Activated CD4-positive, alpha-beta T cell treated with anti-CD3 and anti-CD28 coated beads for 36 hours (primary cell): ENCODE measurements at regions not wholly inside any gene's neighbourhood (a gene's known extent, or its start where the extent isn't known, plus 50 kb on each side); places are given as distances from the start of the nearest gene placed in this dataset.

Experiments used
- ATAC-seq: fragments of 200-7000 bp; cut with Tn5 transposase; one replicate; pipeline ENCODE4 v1.10.0; 2021; ENCODE audit warnings: mild to moderate bottlenecking, moderate library complexity
- CTCF ChIA-PET: fragments of 350-600 bp; sonication (Branson Sonifier 250); formaldehyde crosslinking; loops from one replicate; lab custom pipeline; 2021; ENCODE audit warnings: antibody characterized with exemption; lab: Charles Lee
- POLR2A ChIA-PET: fragments of 350-600 bp; sonication (Branson Sonifier 250); formaldehyde crosslinking; loops from one replicate; lab custom pipeline; 2021; ENCODE audit warnings: antibody characterized with exemption, inconsistent platforms; lab: Charles Lee
- DNase-seq: peaks from one replicate; pipeline ENCODE4 v3.0.0-alpha.2; 2020
- H3K27ac Mint-ChIP-seq: one replicate; pipeline ENCODE4 v1.8.0; 2021; ENCODE audit warnings: mixed read lengths
- H3K27me3 Mint-ChIP-seq: one replicate; pipeline ENCODE4 v1.8.0; 2021; ENCODE audit warnings: mixed read lengths
- H3K36me3 Mint-ChIP-seq: one replicate; pipeline ENCODE4 v1.8.0; 2021; ENCODE audit warnings: low read depth, mixed read lengths
- H3K4me1 Mint-ChIP-seq: one replicate; pipeline ENCODE4 v1.8.0; 2021; ENCODE audit warnings: mixed read lengths
- H3K4me3 Mint-ChIP-seq: one replicate; pipeline ENCODE4 v1.8.0; 2021; ENCODE audit warnings: mild to moderate bottlenecking, moderate library complexity, mixed read lengths
- H3K9me3 Mint-ChIP-seq: one replicate; pipeline ENCODE4 v1.8.0; 2021; ENCODE audit warnings: low read depth, mixed read lengths
- intact Hi-C, 2 experiments: fragments of 100-400 bp; cut with DNase I in 1 of 2; cut with micrococcal nuclease in 1 of 2; formaldehyde crosslinking; loops; one replicate each; pipeline versions ENCODE4 v1.14.2 to v1.15.1; 2022 to 2024; cut with DNase I, micrococcal nuclease

DNA sequence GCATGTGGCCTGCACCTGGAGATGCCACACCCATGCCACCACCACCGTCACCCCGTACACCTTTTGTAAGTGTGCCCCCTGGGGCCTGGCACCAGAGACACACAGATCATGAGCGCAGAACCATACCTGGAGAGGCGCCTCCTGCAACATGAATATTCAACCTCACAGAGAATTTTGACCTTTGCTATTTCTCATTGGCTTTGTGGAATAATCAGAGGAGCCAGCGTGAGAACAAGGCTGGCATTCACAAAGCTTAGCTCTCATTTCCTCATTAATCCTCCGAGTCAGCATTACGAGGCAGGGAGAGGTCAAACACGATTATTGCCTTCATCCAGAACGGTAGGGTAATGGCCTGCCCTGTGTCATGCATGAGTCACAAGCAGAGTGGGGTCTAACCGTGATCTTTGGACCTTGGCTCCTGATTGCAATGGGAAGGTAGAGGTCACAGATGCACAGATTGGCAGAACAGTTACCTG, 73.0 kb upstream of the POMGNT2 start:
- ChIA-PET POLR2A (no interaction called here), CTCF (no interaction called here)
- H3K27me3 Mint-ChIP-seq = no peaks in the 10 kb centered on the region
- intact Hi-C loops = no loop called here
- DNase-seq (no peak), ATAC-seq (no peak)
- H3K27ac Mint-ChIP-seq = peak overlapping the region; percentile 5
- no peak overlapping the region for H3K4me3 Mint-ChIP-seq
- peaks cover 6% of the 10 kb centered on the region for H3K9me3 Mint-ChIP-seq
- peaks cover 53% of the 10 kb centered on the region for H3K4me1 Mint-ChIP-seq
- peaks cover 2% of the 10 kb centered on the region for H3K36me3 Mint-ChIP-seq

DNA sequence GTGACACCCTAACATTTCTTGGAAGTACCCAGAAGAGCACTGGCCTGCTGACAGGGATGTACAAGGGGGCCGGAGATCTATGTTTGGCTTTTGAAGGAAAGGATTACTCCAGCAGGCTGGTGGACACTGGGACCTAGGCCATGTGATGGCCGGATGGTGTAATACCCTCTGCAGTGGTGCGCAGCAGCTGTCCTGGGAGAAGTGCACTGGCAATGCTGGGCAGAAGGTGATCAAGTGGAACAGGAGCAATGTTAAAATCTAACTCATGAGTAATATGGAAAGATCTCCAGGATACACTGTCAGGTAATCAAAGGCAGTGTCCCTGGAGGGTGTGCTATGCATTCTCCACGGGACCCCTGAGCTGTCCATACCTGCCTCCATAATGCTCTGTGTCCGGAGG, 71.2 kb upstream of the POMGNT2 start:
- H3K4me1 Mint-ChIP-seq = peaks cover 43% of the 10 kb centered on the region
- intact Hi-C loops = no loop called here
- no peak overlapping the region for H3K4me3 Mint-ChIP-seq
- ChIA-PET CTCF (interaction anchor here (1.5 kb wide), 1 partner anchor 14 kb away, joined by 4 read pairs; no protein-coding TSS in a partner anchor), POLR2A (no interaction called here)
- peaks cover 9% of the 10 kb centered on the region for H3K36me3 Mint-ChIP-seq
- H3K9me3 Mint-ChIP-seq = peaks cover 16% of the 10 kb centered on the region
- DNase-seq (no peak), ATAC-seq (no peak)
- no peak overlapping the region for H3K27ac Mint-ChIP-seq
- H3K27me3 Mint-ChIP-seq = no peaks in the 10 kb centered on the region

- no peaks in the 10 kb centered on the region for H3K27me3 Mint-ChIP-seq
- H3K36me3 Mint-ChIP-seq = peaks cover 9% of the 10 kb centered on the region
- DNase-seq = no peak
- CTCF ChIA-PET = interaction anchor here (0.6 to 1.5 kb wide), 4 partner anchors 14 to 368 kb away, joined by 3 to 4 read pairs (median 3); no protein-coding TSS in a partner anchor
- POLR2A ChIA-PET = no interaction called here
- H3K4me1 Mint-ChIP-seq = peaks cover 41% of the 10 kb centered on the region
- ATAC-seq = no peak
- H3K4me3 Mint-ChIP-seq = no peak overlapping the region
- peaks cover 16% of the 10 kb centered on the region for H3K9me3 Mint-ChIP-seq
- H3K27ac Mint-ChIP-seq = no peak overlapping the region
- intact Hi-C loops = no loop called here
Measured at GRCh38 chr3:43176666-43177065, 70.8 kb upstream of the POMGNT2 start.

- ATAC-seq (no peak), DNase-seq (no peak)
- H3K27me3 Mint-ChIP-seq = no peaks in the 10 kb centered on the region
- ChIA-PET CTCF (interaction anchor here (0.8 to 2.2 kb wide), 2 partner anchors 10 to 13 kb away, joined by 3 to 14 read pairs; no protein-coding TSS in a partner anchor), POLR2A (no interaction called here)
- no peak overlapping the region for H3K27ac Mint-ChIP-seq
- peaks cover 30% of the 10 kb centered on the region for H3K4me1 Mint-ChIP-seq
- H3K4me3 Mint-ChIP-seq = no peak overlapping the region
- intact Hi-C loops = no loop called here
- peaks cover 9% of the 10 kb centered on the region for H3K36me3 Mint-ChIP-seq
- H3K9me3 Mint-ChIP-seq = peaks cover 16% of the 10 kb centered on the region
Measured at GRCh38 chr3:43175541-43175940, 69.7 kb upstream of the POMGNT2 start.

- POLR2A ChIA-PET = no interaction called here
- no peak for ATAC-seq
- CTCF ChIA-PET = interaction anchor here (2.2 kb wide), 1 partner anchor 11 kb away, joined by 14 read pairs; no protein-coding TSS in a partner anchor
Measured at GRCh38 chr3:43173949-43174348, 68.1 kb upstream of the POMGNT2 start.

DNA sequence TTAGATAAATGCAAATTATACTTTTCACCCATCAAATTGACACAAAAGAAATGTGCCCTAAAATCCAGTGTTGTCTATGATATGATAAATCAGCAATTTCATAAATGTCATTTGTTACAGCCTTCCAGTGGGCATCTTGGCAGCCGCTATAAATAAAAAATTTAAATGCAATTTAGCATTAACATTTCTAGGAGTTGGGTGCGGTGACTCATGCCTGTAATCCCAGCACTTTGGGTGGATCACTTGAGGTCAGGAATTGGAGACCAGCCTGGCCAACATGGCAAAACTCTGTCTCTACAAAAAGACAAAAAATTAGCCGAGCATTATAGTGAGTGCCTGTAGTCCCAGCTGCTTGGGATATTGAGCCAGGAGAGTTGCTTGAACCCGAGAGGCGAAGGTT, 65.9 kb upstream of the POMGNT2 start:
- no peak for DNase-seq
- Mint-ChIP-seq H3K4me1 (peaks cover 3% of the 10 kb centered on the region), H3K4me3 (no peak overlapping the region), H3K36me3 (peaks cover 12% of the 10 kb centered on the region), H3K9me3 (peaks cover 18% of the 10 kb centered on the region), H3K27ac (no peak overlapping the region), H3K27me3 (no peaks in the 10 kb centered on the region)
- ChIA-PET POLR2A (interaction anchor here (0.6 kb wide), 1 partner anchor 193 kb away, joined by 4 read pairs; no protein-coding TSS in a partner anchor), CTCF (interaction anchor here (0.6 to 1.0 kb wide), 2 partner anchors 10 to 13 kb away, joined by 3 read pairs; no protein-coding TSS in a partner anchor)
- no peak for ATAC-seq
- intact Hi-C loops = no loop called here

More at GRCh38 chr3:43173949-43174348, 68.1 kb upstream of the POMGNT2 start:
- Mint-ChIP-seq H3K4me1 (peaks cover 14% of the 10 kb centered on the region), H3K36me3 (peaks cover 9% of the 10 kb centered on the region), H3K27me3 (no peaks in the 10 kb centered on the region), H3K9me3 (peaks cover 16% of the 10 kb centered on the region), H3K4me3 (no peak overlapping the region), H3K27ac (no peak overlapping the region)
- intact Hi-C loops = no loop called here
- DNase-seq = no peak

DNA sequence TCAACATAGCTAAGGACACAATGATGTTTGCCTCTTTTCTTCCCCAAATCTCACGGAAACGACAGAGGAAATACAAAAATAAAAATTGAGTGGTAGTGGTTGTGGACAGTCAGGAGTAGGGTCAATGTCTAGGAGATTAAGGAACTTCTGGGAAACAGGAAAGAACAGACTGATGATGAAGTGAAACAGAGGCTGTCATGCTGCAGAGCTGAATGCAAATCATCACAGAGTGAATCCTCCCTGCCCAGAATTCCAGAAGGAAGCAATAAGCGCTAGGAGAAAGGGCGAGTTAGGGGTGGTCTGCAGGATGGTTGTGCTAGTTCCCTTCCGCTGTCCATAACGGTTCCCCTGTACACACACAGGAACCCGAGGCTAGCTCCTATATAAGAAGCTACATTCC, 64.7 kb upstream of the POMGNT2 start:
- intact Hi-C loops = no loop called here
- no peak overlapping the region for H3K27ac Mint-ChIP-seq
- DNase-seq (no peak), ATAC-seq (no peak)
- peaks cover 29% of the 10 kb centered on the region for H3K9me3 Mint-ChIP-seq
- peaks cover 19% of the 10 kb centered on the region for H3K36me3 Mint-ChIP-seq
- no peak overlapping the region for H3K4me3 Mint-ChIP-seq
- CTCF ChIA-PET = interaction anchor here (1.0 kb wide), 1 partner anchor 9 kb away, joined by 3 read pairs; no protein-coding TSS in a partner anchor
- H3K4me1 Mint-ChIP-seq = no peaks in the 10 kb centered on the region
- POLR2A ChIA-PET = no interaction called here
- H3K27me3 Mint-ChIP-seq = no peaks in the 10 kb centered on the region

GRCh38 chr3:43169987-43170386, 64.1 kb upstream of the POMGNT2 start:
- Mint-ChIP-seq H3K36me3 (peaks cover 19% of the 10 kb centered on the region), H3K9me3 (peaks cover 29% of the 10 kb centered on the region), H3K4me3 (no peak overlapping the region), H3K4me1 (no peaks in the 10 kb centered on the region), H3K27me3 (no peaks in the 10 kb centered on the region), H3K27ac (no peak overlapping the region)
- ATAC-seq (no peak), DNase-seq (no peak)
- intact Hi-C loops = no loop called here
- ChIA-PET CTCF (no interaction called here), POLR2A (no interaction called here)

GRCh38 chr3:43166406-43166805, 60.5 kb upstream of the POMGNT2 start:
- H3K36me3 Mint-ChIP-seq = peaks cover 10% of the 10 kb centered on the region
- peaks cover 20% of the 10 kb centered on the region for H3K4me1 Mint-ChIP-seq
- intact Hi-C loops = no loop called here
- H3K27ac Mint-ChIP-seq = no peak overlapping the region
- no peak overlapping the region for H3K4me3 Mint-ChIP-seq
- no peaks in the 10 kb centered on the region for H3K27me3 Mint-ChIP-seq
- ChIA-PET POLR2A (no interaction called here), CTCF (interaction anchor here (2.2 kb wide), 1 partner anchor 10 kb away, joined by 7 read pairs; no protein-coding TSS in a partner anchor)
- no peak for ATAC-seq
- no peak for DNase-seq
- peaks cover 13% of the 10 kb centered on the region for H3K9me3 Mint-ChIP-seq

GRCh38 chr3:43165786-43166185, 59.9 kb upstream of the POMGNT2 start:
- CTCF ChIA-PET = interaction anchor here (2.2 kb wide), 1 partner anchor 10 kb away, joined by 7 read pairs; no protein-coding TSS in a partner anchor
- ATAC-seq (no peak), DNase-seq (no peak)
- H3K4me3 Mint-ChIP-seq = no peak overlapping the region
- H3K9me3 Mint-ChIP-seq = peaks cover 13% of the 10 kb centered on the region
- H3K27me3 Mint-ChIP-seq = no peaks in the 10 kb centered on the region
- intact Hi-C loops = no loop called here
- H3K27ac Mint-ChIP-seq = no peak overlapping the region
- H3K4me1 Mint-ChIP-seq = peaks cover 20% of the 10 kb centered on the region
- H3K36me3 Mint-ChIP-seq = peaks cover 10% of the 10 kb centered on the region
- POLR2A ChIA-PET = no interaction called here

GRCh38 chr3:43163895-43164493, 58.1 kb upstream of the POMGNT2 start:
- ATAC-seq (no peak), DNase-seq (no peak)
- Mint-ChIP-seq H3K27ac (no peak overlapping the region), H3K36me3 (peaks cover 10% of the 10 kb centered on the region), H3K9me3 (peaks cover 13% of the 10 kb centered on the region), H3K4me1 (peaks cover 20% of the 10 kb centered on the region), H3K27me3 (no peaks in the 10 kb centered on the region), H3K4me3 (no peak overlapping the region)
- CTCF ChIA-PET = interaction anchor here (2.2 kb wide), 1 partner anchor 8 kb away, joined by 7 read pairs; no protein-coding TSS in a partner anchor
- POLR2A ChIA-PET = interaction anchor here (0.8 kb wide), 1 partner anchor 88 kb away, joined by 3 read pairs; no protein-coding TSS in a partner anchor
- intact Hi-C loops = loop anchor here (2.0 kb wide), 2 partner anchors 123 to 203 kb away; partner anchors contain the start of gene SNRK (in 2 of the 2)
